Lung microvascular endothelial cell (primary cell): ENCODE measurements at regions not wholly inside any gene's neighbourhood (a gene's known extent, or its start where the extent isn't known, plus 50 kb on each side); places are given as distances from the start of the nearest gene placed in this dataset.
"Not testable (repeated sequence)": the region's sequence is repeated elsewhere in the genome, so short reads cannot be mapped to it uniquely, and the experiment has no call there.

Source experiments
- DNase-seq, 2 donors: peaks; one replicate each; pipeline versions ENCODE4 v3.0.0 to v3.0.0-alpha.2; 2010; ENCODE audit warnings: low read depth in 2 of 2

- peak in 1 of 2 donors; percentile 4 for DNase-seq
These were observed 55.3 kb upstream of the NRBF2 start for GRCh38 chr10:63077800-63078199.

- no peak for DNase-seq
These were observed 60.2 kb upstream of the NRBF2 start for GRCh38 chr10:63072951-63073350.

- DNase-seq = no peak
These were observed 62.0 kb upstream of the NRBF2 start for GRCh38 chr10:63071145-63071544.

GRCh38 chr10:63069318-63069717, 63.8 kb upstream of the NRBF2 start:
- DNase-seq = no peak

GRCh38 chr10:63068246-63068645, 64.9 kb upstream of the NRBF2 start:
- no peak for DNase-seq

GRCh38 chr10:63066606-63067005, 66.5 kb upstream of the NRBF2 start:
- DNase-seq = no peak

- peak in 1 of 2 donors; percentile 61 for DNase-seq
These were observed 68.4 kb upstream of the NRBF2 start for GRCh38 chr10:63064706-63065105.

GRCh38 chr10:63058236-63058635, 74.9 kb upstream of the NRBF2 start:
- DNase-seq = no peak

GRCh38 chr10:63057509-63057908, 75.6 kb upstream of the NRBF2 start:
- DNase-seq = no peak

- no peak for DNase-seq
These were observed 77.4 kb upstream of the NRBF2 start for GRCh38 chr10:63055705-63056104.

GRCh38 chr10:63054889-63055611, 78.1 kb upstream of the NRBF2 start:
- no peak for DNase-seq

GRCh38 chr10:63052083-63052482, 81.0 kb upstream of the NRBF2 start:
- DNase-seq = no peak

- no peak for DNase-seq
These were observed 90.9 kb upstream of the NRBF2 start for GRCh38 chr10:63042256-63042655.

- not testable (repeated sequence) for DNase-seq
These were observed 99.4 kb upstream of the NRBF2 start for GRCh38 chr10:63033616-63034185.

- DNase-seq = no peak
These were observed 102.6 kb upstream of the NRBF2 start for GRCh38 chr10:63030536-63030935.

- no peak for DNase-seq
These were observed 105.6 kb upstream of the NRBF2 start for GRCh38 chr10:63027531-63027930.

- no peak for DNase-seq
These were observed 111.9 kb upstream of the NRBF2 start for GRCh38 chr10:63021225-63021624.

GRCh38 chr10:63013755-63014154, 119.4 kb upstream of the NRBF2 start:
- DNase-seq = no peak

- DNase-seq = no peak
These were observed 120.5 kb upstream of the NRBF2 start for GRCh38 chr10:63012623-63013022.

- no peak for DNase-seq
These were observed 122.9 kb upstream of the NRBF2 start for GRCh38 chr10:63010203-63010602.

- no peak for DNase-seq
These were observed 124.6 kb upstream of the NRBF2 start for GRCh38 chr10:63008491-63008890.

- no peak for DNase-seq
These were observed 126.0 kb upstream of the NRBF2 start for GRCh38 chr10:63007112-63007511.

- DNase-seq = peak in 1 of 2 donors; percentile 23
These were observed 127.9 kb upstream of the NRBF2 start for GRCh38 chr10:63005246-63005645.
